Loucy (cell line): ENCODE measurements at regions not wholly inside any gene's neighbourhood (a gene's known extent, or its start where the extent isn't known, plus 50 kb on each side); places are given as distances from the start of the nearest gene placed in this dataset.

Source experiments
- H2AFZ ChIP-seq: fragments of 200-600 bp; sonication (generic); 2 replicates; pipeline ENCODE4 v1.6.0; 2016; ENCODE audit warnings: antibody characterized with exemption, mild to moderate bottlenecking, low read length, moderate library complexity
- H3F3A ChIP-seq: fragments of 200-600 bp; 2 replicates; pipeline ENCODE4 v1.6.0; 2016; ENCODE audit warnings: antibody characterized with exemption, low read depth, mild to moderate bottlenecking
- H3K27me3 ChIP-seq: fragments of 200-600 bp; sonication (generic); 2 replicates; pipeline ENCODE4 v1.6.1; 2014; ENCODE audit warnings: low read length, mild to moderate bottlenecking; ENCODE audit not compliant: insufficient read depth, poor library complexity, severe bottlenecking
- H3K36me3 ChIP-seq: fragments of 200-600 bp; sonication (generic); 2 replicates; pipeline ENCODE4 v1.6.1; 2016; ENCODE audit warnings: low read length; ENCODE audit not compliant: insufficient read depth
- H3K4me1 ChIP-seq: fragments of 200-600 bp; sonication (generic); 2 replicates; pipeline ENCODE4 v1.5.1; 2014; ENCODE audit warnings: low read length, mild to moderate bottlenecking; ENCODE audit not compliant: insufficient read depth, poor library complexity, severe bottlenecking
- H3K4me2 ChIP-seq: fragments of 200-600 bp; sonication (generic); 2 replicates; pipeline ENCODE4 v1.6.0; 2014; ENCODE audit warnings: antibody characterized with exemption, low read length, low read depth, mild to moderate bottlenecking; ENCODE audit not compliant: poor library complexity, severe bottlenecking
- H3K4me3 ChIP-seq: fragments of 200-600 bp; sonication (generic); 2 replicates; pipeline ENCODE4 v1.5.1; 2014; ENCODE audit warnings: low read length, mild to moderate bottlenecking, mixed read lengths; ENCODE audit not compliant: poor library complexity, severe bottlenecking
- H3K79me2 ChIP-seq: fragments of 200-600 bp; sonication (generic); 2 replicates; pipeline ENCODE4 v1.6.1; 2014; ENCODE audit warnings: low read length; ENCODE audit not compliant: insufficient read depth
- H3K9ac ChIP-seq: fragments of 200-600 bp; sonication (generic); 2 replicates; pipeline ENCODE4 v1.6.0; 2014; ENCODE audit warnings: mild to moderate bottlenecking, low read depth, low read length, moderate library complexity; ENCODE audit not compliant: poor library complexity, severe bottlenecking
- H3K9me2 ChIP-seq: fragments of 200-600 bp; sonication (generic); replicated peaks from 2 replicates; pipeline ENCODE4 v1.6.1; 2016; ENCODE audit warnings: low read depth, low read length, mixed read lengths
- H3K9me3 ChIP-seq: fragments of 200-600 bp; sonication (generic); 2 replicates; pipeline ENCODE4 v1.6.1; 2014; ENCODE audit warnings: mild to moderate bottlenecking, antibody characterized with exemption, low read length, low read depth; ENCODE audit not compliant: insufficient read depth
- H4K20me1 ChIP-seq: fragments of 200-600 bp; sonication (generic); 2 replicates; pipeline ENCODE4 v1.6.0; 2014; ENCODE audit warnings: antibody characterized with exemption, low read length, mild to moderate bottlenecking; ENCODE audit not compliant: insufficient read depth, poor library complexity, severe bottlenecking
- CTCF ChIP-seq: fragments of 200-600 bp; sonication (generic); conservative IDR thresholded peaks from 2 replicates; pipeline ENCODE4 v1.5.1; 2014; ENCODE audit warnings: mild to moderate bottlenecking, antibody characterized with exemption, low read length
- EZH2phosphoT487 ChIP-seq: fragments of 200-600 bp; IDR thresholded peaks from 2 replicates; pipeline ENCODE4 v1.6.1; 2018; ENCODE audit warnings: antibody characterized with exemption, mild to moderate bottlenecking, moderate library complexity, borderline replicate concordance

- Histone ChIP-seq H3K79me2 (no peaks in the 10 kb centered on the region), H3K9me2 (no peaks in the 10 kb centered on the region), H3K36me3 (no peaks in the 10 kb centered on the region), H3K4me1 (no peaks in the 10 kb centered on the region), H3K4me2 (no peak overlapping the region), H3K9me3 (no peaks in the 10 kb centered on the region), H3K9ac (no peak overlapping the region), H3K4me3 (no peak overlapping the region), H2AFZ (no peak overlapping the region), H3F3A (no peaks in the 10 kb centered on the region), H3K27me3 (no peaks in the 10 kb centered on the region), H4K20me1 (no peaks in the 10 kb centered on the region)
- TF ChIP-seq EZH2phosphoT487 (no peak), CTCF (no peak)
Observed at GRCh38 chrX:121903961-121904360, 856.6 kb downstream of the GLUD2 start.

GRCh38 chrX:121921258-121921657 is 873.8 kb downstream of the GLUD2 start:
- H3K4me1 ChIP-seq: no peaks in the 10 kb centered on the region
- TF ChIP-seq CTCF: no peak
- H3K9me2 ChIP-seq: no peaks in the 10 kb centered on the region
- no peaks in the 10 kb centered on the region for H3K27me3 ChIP-seq
- no peak overlapping the region for H3K4me3 ChIP-seq
- no peak overlapping the region for H3K4me2 ChIP-seq
- H4K20me1 ChIP-seq: no peaks in the 10 kb centered on the region
- no peaks in the 10 kb centered on the region for H3F3A ChIP-seq
- H3K36me3 ChIP-seq: no peaks in the 10 kb centered on the region
- no peak overlapping the region for H2AFZ ChIP-seq
- no peak overlapping the region for H3K9ac ChIP-seq
- no peaks in the 10 kb centered on the region for H3K9me3 ChIP-seq
- H3K79me2 ChIP-seq: no peaks in the 10 kb centered on the region

GRCh38 chrX:121931567-121931966 is 884.2 kb downstream of the GLUD2 start:
- TF ChIP-seq EZH2phosphoT487 (no peak), CTCF (no peak)

More at GRCh38 chrX:121931567-121931966, 884.2 kb downstream of the GLUD2 start:
- H3K4me2 ChIP-seq: no peak overlapping the region
- H3K4me3 ChIP-seq: no peak overlapping the region
- H3K9ac ChIP-seq: no peak overlapping the region
- no peaks in the 10 kb centered on the region for H3K36me3 ChIP-seq
- H2AFZ ChIP-seq: no peak overlapping the region
- no peaks in the 10 kb centered on the region for H3K9me2 ChIP-seq
- H3K79me2 ChIP-seq: no peaks in the 10 kb centered on the region
- H4K20me1 ChIP-seq: no peaks in the 10 kb centered on the region
- no peaks in the 10 kb centered on the region for H3K27me3 ChIP-seq
- no peaks in the 10 kb centered on the region for H3K4me1 ChIP-seq
- H3K9me3 ChIP-seq: no peaks in the 10 kb centered on the region
- no peaks in the 10 kb centered on the region for H3F3A ChIP-seq
